SKM-1 treated with dmso at 0.1 percent for 144 hours (cell line): ENCODE measurements at regions not wholly inside any gene's neighbourhood (a gene's known extent, or its start where the extent isn't known, plus 50 kb on each side); places are given as distances from the start of the nearest gene placed in this dataset.
A peak's percentile ranks its signal among the peaks of the same experiment; 100 is the strongest.
"Not testable (repeated sequence)": the region's sequence is repeated elsewhere in the genome, so short reads cannot be mapped to it uniquely, and the experiment has no call there.

Experiments used
- DNase-seq: peaks from one replicate; lab custom pipeline; 2025; ENCODE audit not compliant: unreplicated experiment; lab: John Stamatoyannopoulos, UW

DNA sequence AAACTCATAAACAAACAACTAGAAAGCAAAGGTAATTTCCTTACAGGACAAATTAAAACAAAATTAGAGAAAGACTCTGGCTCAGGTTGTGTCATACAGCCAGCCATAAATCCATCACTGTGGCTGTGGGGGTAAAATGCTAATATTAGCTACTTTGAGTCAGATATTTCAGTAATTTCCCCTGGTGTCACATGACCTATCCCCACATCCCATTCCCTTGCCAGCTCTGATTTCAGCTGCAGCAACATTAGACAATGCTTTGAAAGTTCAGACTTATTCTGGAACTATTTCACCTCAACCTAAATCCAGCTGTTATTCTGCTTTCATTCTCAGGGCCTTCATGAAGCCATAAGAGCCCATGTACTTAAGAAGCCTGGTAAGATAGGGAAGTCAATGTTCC is 55.3 kb downstream of the RPL10L start:
- no peak for DNase-seq

DNA sequence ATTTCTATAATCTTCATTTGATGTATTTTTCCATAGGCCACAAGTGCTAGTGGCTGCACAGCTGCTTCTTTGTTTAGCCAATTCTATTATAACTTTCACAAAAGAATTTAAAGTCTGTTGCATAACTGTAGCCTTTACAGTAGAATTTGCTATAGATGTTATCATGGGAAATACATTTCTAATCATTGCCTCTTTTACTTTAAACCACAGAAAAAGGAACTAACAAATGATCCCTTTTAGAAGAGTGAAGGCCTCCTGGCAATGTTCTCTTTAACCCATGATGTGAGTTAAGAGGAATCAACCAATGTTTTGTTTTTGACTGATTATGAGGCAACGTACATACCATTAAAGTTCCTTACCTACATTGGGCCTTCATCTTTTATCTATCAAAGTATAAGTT is 68.8 kb downstream of the RPL10L start:
- no peak for DNase-seq

DNA sequence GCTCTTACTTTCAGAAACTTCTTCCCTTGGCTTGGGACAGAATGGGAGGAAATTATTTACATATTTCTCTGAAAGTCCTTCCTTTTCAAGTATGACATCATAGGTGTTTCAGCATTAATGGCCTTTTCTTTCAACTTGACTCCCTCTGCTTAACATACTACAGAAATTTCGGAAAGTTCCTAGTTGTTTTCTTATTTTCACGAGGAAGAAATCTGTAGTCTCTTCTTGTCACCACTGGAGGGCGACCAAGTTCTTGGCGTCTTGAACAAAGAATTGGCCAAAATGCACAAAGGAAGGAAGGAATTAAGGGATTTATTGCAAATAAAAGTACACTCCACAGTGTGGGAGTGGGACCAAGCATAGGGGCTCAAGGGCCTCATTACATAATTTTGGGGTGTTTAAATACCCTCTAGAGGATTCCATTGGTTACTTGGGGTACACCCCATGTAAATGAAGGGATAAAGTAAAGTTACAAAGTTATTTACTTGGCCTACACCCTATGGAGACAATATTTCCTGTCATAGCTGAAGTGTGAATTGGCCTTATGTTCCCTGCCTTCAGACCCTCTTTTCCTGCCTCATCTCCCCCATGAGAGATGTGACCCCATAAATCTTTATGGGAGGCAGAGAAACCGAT is 70.4 kb downstream of the RPL10L start:
- DNase-seq = no peak

DNA sequence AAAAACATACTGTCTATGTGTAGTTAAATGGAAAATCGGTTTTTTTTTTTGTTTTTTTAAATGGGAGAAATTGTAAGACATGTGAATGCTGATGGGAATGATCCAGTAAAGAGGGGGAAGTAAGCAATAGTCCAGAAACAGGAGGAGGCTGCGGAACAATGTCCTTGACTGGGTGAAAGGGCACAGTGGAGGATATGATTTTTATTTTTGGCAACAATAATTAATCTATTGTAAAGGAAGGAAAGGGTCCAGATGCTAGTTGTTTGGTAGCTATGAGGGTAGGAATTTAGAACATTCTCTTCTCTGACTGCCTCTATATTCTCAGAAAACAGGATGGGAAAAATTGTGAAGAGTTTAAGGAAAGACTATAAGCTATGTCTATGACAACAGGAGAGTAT is 76.6 kb downstream of the RPL10L start:
- DNase-seq = no peak

DNA sequence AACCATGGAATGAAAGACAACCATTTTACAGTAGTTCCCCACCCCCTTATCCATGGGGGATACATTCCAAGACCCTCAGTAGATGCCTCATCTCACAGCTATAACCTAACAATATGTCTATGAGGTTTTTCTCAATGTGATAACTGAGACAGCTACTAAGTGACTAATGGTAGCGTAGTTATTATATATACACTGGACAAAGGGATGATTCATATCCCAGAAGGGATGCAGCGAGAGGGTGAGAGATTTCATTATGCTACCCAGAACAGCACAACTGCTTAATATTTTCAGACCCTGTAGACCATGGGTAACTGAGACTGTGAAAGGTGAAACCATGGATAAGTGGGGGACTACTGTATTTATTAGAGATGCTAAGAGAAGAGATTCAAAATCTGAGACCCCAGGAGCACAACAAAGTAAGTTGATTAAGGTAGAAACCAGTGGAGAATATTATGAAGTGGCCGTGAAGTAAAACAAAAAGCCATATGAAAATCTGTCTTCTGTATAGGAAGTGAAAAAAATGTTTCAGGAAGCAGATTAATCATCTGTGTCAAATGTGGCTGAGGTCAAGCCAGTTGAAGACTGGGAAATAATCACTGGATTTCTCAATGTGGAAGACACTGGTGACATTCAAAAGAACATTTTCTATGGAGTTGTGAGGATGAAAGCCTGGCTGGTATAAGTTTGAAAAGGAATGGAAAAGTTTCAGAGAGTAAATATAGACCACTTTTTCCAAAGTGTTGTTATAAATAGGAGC is 77.2 kb downstream of the RPL10L start:
- DNase-seq = no peak

DNA sequence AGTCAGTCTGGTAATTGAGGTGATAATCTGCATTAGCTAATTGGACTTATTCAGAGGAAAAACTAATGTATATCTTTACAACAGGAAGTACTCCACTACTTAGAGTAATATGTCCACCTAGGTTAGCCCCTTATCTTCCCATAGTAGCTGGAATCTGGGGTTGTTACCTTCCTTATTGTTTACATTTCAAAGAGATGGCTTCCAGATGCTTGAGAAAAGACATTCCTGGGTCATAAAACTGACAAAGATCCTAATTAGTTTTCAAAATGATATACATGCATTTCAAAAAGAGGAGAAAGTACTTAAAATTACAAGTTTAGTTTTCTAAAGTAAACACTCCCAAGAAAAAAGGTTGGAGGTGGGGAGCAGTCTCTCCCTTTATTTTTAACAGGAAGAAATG is 78.1 kb downstream of the RPL10L start:
- DNase-seq = no peak

DNA sequence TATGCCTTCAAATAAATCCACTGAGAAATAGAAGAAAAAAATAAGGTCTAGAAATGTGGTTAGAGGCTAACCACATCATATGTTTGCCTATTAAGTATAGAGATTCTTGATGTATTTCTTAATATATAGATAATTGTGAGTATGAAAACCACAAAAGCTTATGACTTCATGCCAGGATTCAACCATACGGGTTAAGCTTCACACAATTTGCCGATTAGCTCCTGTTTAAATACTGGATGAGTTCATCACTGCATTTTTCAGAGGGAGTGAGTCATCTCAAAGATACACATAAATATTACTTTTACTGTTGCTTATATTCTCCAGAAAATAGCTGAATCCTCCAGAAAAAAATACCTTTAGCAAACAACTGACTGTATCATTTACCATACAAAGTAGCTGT is 79.6 kb downstream of the RPL10L start:
- no peak for DNase-seq

DNA sequence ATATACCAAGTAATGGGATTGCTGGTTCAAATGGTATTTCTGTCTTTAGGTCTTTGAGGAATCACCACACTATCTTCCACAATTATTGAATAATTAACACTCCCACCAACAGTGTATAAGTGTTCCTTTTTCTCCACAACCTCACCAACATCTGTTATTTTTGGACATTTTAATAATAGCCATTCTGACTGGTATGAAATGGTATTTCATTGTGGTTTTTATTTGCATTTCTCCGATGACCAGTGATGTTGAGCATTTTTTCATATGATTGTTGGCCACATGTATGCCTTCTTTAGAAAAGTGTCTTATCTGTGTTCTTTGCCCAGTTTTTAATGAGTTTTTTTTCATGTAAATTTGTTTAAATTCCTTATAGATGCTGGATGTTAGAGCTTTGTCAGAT is 83.4 kb downstream of the RPL10L start:
- DNase-seq = not testable (repeated sequence)

DNA sequence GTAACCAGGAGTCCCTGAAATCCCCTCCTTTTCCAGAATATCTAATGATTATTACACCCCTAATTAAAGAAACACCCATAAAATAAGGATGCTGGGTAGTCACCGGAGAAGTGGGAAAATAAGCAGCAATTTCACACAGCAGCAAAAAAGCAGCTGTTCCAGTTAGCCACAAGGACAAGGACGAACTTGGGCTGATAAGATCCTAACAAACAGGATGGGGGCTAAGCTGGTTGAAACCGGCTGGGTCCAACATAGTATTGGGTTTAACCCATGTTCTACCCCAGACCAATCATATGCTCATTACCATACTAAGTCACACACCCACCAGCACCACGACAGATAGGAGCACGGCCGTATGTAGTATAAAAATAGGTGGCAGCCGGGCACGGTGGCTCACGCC is 100.7 kb downstream of the RPL10L start:
- no peak for DNase-seq

DNA sequence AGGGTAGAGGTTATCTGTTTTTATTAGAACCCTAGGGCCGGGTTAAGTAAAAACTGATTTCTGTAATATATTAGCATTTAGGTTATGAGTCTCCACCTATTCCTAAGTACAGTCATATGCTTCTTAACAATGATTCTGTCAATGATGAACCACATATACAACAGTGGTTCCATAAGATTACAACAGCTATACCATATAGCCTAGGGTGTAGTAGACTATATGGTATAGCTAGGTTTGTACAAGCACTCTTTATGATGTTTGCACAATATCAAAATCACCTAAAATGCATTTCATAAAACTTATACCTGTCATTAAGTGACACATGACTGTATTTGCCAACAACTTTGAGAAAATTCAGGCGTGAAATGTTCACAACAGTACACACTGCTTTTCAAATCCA is 110.6 kb downstream of the RPL10L start:
- no peak for DNase-seq

DNA sequence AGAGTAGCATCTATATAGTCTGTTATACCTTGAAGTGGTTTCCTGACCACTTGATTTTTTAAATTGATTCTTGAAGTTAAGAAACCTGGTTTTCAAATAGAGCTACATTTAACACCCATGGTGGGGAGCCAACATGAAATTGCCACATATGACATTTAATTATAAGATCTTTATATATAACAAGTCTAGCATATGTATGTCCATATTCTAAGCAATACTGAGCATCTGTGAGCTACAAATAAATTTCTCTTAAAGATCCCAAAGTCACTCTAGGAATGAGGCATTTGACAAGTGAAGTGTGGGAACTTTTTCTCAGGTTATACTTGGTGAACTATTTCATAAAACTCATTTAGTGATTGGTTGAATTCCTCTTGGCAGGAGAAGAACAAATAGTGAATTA is 132.5 kb downstream of the RPL10L start:
- DNase-seq = no peak

DNA sequence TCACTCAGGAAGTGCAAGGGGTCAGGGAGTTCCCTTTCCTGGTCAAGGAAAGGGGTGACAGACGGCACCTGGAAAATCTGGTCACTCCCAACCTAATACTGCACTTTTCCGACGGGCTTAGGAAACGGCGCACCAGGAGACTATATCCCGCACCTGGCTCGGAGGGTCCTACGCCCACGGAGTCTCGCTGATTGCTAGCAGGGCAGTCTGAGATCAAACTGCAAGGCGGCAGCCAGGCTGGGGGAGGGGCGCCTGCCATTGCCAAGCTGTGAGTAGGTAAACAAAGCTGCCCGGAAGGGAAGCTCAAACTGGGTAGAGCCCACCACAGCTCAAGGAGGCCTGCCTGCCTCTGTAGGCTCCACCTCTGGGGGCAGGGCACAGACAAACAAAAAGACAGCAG is 142.8 kb downstream of the RPL10L start:
- not testable (repeated sequence) for DNase-seq

DNA sequence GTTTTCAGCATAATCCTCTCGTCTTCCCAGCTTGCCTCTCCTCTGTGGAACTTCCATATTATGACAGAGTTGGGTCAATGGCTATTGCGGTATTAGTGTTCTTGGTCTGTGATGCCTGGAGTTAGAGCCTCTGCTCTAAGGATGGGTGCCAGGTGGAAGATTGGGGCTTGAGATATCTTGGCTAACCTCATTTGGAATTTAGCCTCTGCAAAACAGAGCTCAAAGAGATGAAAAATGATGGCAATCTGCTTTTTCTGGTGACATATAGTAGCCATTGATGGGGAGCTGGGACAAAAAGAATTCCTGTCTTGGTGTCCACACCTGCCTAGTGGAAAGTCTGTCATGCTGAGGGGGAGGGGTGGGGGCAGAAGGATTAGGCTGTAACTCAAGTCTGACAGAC is 152.1 kb downstream of the RPL10L start:
- no peak for DNase-seq

DNA sequence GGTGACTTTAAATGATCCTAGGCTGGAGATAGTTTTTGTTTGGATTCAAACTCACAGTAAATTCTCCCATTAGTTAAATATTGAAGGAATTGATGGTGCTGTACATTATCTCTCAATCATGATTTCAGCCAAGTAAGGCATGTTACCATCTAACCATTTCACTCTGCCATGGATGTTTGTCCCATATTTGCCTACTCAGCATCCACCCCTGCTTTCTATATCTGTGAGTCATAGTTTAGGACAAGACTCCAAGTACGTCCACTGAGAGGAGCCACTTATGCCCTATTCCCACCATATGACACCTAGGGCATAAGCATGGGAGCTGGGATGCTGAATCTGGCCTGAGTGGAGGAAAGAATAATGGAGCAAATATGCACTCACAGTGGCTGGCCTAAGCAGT is 155.2 kb downstream of the RPL10L start:
- DNase-seq = no peak

DNA sequence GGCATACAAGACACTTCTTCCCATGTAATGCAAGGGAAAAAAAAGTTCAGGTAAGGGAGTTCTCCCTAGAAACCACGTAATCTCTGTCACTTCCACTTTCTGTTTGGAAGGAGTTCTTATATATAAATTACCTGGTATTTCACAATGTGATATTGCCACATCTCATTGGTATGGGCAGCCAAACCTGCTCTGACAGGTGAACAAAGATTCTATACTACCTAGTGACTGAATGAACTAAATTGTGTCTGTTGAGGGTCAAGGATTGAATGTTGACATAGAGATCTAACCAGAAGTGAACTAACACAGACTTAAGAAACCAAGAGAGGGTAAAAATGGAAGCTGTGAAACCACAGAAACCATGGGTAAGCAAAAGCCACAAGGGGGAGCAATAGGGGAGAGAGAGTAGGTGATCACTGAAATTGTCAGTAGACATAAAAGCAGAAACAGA is 161.3 kb downstream of the RPL10L start:
- peak; percentile 23 for DNase-seq

DNA sequence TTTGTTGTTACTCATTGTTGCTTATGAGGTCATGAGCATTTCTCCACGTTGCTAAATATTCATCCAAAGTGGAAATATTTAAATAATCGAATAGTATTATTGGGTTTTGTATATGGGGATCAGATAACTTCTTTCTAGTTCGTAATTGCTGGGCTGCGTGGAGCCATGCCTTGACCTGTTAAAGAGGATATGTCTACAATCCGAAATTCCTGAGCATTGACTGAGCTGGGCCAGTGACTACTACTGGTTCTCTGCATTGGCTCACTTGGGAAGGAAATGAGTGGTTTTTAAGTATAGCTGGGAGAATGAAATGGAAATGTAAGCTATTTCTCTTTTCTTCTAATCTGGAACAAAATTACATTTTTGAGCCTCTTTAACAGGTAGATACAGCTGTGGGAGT is 163.2 kb downstream of the RPL10L start:
- DNase-seq = no peak

DNA sequence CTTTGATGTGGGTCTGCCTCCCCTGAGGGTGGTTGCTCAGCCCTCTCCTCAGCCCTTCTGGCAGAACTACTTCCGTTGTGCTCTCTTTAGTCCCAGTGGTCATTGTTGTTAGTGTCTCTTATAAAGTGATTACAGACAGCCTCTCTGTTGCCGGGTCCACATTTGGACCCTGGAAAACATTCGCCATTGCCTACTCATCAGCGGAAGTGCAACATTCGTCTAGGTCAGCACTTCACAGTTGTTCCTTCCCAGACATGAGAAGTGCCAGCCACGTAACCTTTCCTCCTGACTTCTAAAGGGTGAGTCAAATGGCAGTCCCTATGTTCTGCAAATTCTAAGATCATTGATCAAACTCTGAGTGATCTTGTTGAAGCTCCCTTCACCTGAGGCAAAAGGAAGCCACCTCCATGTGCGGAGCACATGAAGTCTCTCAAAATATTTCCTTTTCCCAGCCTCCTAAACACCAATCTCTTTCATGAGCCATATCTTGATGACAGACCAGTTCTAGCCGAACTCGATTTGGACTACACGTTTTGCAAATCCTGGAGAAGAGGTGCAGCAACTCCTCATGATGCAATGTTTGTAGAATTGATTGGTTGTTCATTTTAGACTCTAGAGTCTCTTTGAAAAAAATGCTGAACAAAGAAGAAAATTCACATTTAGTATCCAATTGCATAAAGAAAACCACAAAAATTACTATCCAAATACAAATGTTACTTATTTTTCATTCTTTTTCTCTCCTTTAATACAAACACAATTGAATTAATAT is 163.8 kb downstream of the RPL10L start:
- no peak for DNase-seq

DNA sequence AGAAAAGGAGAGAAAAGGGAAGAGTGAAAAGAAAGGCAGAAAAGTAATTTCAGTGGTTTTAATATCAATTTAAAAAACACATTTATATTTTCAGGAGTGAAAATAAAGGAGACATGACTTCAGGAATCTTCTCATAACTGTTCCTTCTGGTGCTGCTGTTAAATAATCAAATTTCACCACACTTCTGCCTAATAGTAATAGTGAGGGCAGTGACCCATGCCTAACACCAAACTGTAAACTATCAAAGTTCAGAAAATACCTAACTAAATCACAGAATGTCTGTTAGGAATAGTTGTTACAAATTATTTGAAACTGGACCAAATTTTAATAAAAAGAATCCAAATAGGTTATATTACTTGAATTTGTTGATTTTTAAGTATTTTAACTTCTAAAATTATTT is 169.4 kb downstream of the RPL10L start:
- no peak for DNase-seq

DNA sequence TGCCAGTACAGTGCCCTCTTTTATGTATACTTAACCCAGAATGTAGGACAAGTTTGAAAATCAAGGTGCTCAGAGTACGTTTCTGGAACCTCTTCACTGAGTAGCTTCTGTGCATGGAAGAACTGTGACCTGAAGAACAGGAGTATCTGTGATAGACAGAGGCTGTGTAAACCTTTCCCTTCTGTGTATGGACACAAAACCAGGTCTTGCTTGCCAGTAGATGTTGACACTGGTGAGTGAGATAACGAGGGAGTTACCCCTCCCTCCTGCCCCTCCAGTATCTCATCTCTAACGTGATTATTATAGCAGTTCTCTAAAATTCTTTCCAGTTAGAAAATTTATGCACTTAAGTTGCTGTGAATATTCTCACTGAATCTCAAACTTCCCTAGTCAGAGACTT is 170.8 kb downstream of the RPL10L start:
- no peak for DNase-seq

DNA sequence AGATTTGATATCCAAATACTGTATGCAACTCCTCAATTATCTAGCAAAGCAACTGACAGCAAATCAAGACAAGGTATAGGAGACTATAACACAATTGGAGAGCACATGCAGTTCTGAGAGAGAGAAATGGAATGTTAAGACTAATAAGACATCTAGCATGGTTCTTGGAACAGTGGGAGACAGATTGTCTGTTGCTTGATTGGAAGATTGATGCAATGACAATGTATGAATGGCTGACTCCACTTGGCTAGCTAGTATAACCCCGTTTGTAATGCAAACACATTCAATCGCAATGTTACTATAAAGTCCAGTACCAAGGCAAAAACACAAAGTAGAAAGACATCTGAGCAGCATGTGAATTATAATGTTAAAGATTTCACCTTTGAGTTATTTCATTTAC is 179.3 kb downstream of the RPL10L start:
- no peak for DNase-seq

DNA sequence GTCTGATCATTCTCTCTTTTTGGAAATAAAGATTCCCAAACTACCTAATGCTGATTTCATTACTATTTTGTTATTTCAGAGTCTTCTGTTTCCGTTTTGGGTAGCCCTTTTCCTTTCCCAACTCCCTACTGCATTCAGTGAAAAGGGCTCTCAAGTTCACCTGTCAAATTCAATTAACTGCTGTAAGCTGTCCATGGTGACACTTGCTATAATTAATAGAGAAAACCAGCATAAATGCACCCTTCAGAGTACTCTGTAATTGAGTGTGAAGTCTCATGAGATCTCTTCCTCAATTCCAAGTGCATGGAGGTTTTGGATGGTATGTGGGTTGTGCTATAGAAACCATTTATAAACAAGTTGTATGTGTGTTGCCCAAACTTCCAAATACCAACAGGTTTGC is 187.2 kb downstream of the RPL10L start:
- DNase-seq = no peak

DNA sequence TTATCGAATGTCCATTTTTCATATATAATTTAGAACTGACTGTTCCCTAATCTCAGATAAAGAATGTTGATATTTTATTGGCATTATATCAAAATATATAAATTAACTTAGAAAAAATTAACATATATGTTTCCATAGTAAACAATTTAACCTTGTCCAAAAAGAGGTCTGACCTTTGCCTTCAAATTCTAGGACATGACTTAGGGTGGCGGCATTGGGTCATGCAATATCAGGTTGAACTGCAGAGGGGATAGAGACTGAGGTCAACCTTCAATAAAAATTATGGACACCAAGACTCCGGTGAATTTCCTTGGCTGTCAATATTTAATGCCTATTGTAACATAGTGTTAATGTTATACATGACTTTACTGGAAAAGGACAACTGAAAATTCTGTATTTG is 199.8 kb downstream of the RPL10L start:
- DNase-seq = no peak
